SK-N-SH treated with all-trans-retinoic acid at 6 μM for 48 hours (cell line): ENCODE measurements at regions not wholly inside any gene's neighbourhood (a gene's known extent, or its start where the extent isn't known, plus 50 kb on each side); places are given as distances from the start of the nearest gene placed in this dataset.

ENCODE experiments used
- ATAC-seq: fragments of 200-7000 bp; cut with Tn5 transposase; 3 replicates; pipeline ENCODE4 v1.9.1; 2020; ENCODE audit warnings: mild to moderate bottlenecking, moderate library complexity
- BACH2 ChIP-seq: fragments of 250-450 bp; sonication (Bioruptor Pico); IDR thresholded peaks from 2 replicates; pipeline ENCODE4 v1.9.0; 2021; ENCODE audit warnings: mild to moderate bottlenecking, borderline replicate concordance
- CREB5 ChIP-seq: fragments of 250-450 bp; sonication (Bioruptor Pico); IDR thresholded peaks from 2 replicates; pipeline ENCODE4 v1.5.1; 2020; ENCODE audit warnings: low read depth, mild to moderate bottlenecking, moderate library complexity
- CSDC2 ChIP-seq: fragments of 250-450 bp; sonication (Bioruptor Pico); IDR thresholded peaks from 2 replicates; pipeline ENCODE4 v1.5.0; 2020; ENCODE audit warnings: mild to moderate bottlenecking, moderate library complexity
- CSRNP3 ChIP-seq: fragments of 250-450 bp; sonication (Bioruptor Pico); IDR thresholded peaks from 2 replicates; pipeline ENCODE4 v1.5.1; 2021; ENCODE audit warnings: mild to moderate bottlenecking, moderate library complexity
- ESRRG ChIP-seq: fragments of 250-450 bp; sonication (Bioruptor Pico); IDR thresholded peaks from 2 replicates; pipeline ENCODE4 v1.6.1; 2021; ENCODE audit warnings: mild to moderate bottlenecking
- GLIS3 ChIP-seq: fragments of 250-450 bp; sonication (Bioruptor Pico); IDR thresholded peaks from 2 replicates; pipeline ENCODE4 v1.5.0; 2020; ENCODE audit warnings: mild to moderate bottlenecking, moderate library complexity
- ISL1 ChIP-seq: fragments of 250-450 bp; sonication (Bioruptor Pico); IDR thresholded peaks from 2 replicates; pipeline ENCODE4 v2.1.2; 2022; ENCODE audit warnings: mild to moderate bottlenecking, moderate library complexity
- OSR1 ChIP-seq: fragments of 250-450 bp; sonication (Bioruptor Pico); IDR thresholded peaks from 2 replicates; pipeline ENCODE4 v1.8.0; 2022; ENCODE audit warnings: moderate library complexity, mild to moderate bottlenecking, inconsistent platforms
- PATZ1 ChIP-seq: fragments of 250-450 bp; sonication (Bioruptor Pico); IDR thresholded peaks from 2 replicates; pipeline ENCODE4 v1.8.0; 2020; ENCODE audit warnings: mild to moderate bottlenecking, moderate library complexity, borderline replicate concordance
- POU6F1 ChIP-seq: fragments of 250-450 bp; sonication (Bioruptor Pico); IDR thresholded peaks from 2 replicates; pipeline ENCODE4 v1.8.0; 2021; ENCODE audit warnings: low read depth, mild to moderate bottlenecking, moderate library complexity, borderline replicate concordance
- RARB ChIP-seq: fragments of 250-450 bp; sonication (Bioruptor Pico); IDR thresholded peaks from 2 replicates; pipeline ENCODE4 v1.8.0; 2021; ENCODE audit warnings: mild to moderate bottlenecking, moderate library complexity
- SNAI2 ChIP-seq: fragments of 250-450 bp; sonication (Bioruptor Pico); IDR thresholded peaks from 2 replicates; pipeline ENCODE4 v1.5.0; 2020; ENCODE audit warnings: mild to moderate bottlenecking, moderate library complexity
- TCF4 ChIP-seq: fragments of 250-450 bp; sonication (Bioruptor Pico); IDR thresholded peaks from 2 replicates; pipeline ENCODE4 v1.8.0; 2021; ENCODE audit warnings: mild to moderate bottlenecking, moderate library complexity, borderline replicate concordance
- TSHZ2 ChIP-seq: fragments of 250-450 bp; sonication (Bioruptor Pico); IDR thresholded peaks from 2 replicates; pipeline ENCODE4 v1.5.0; 2020; ENCODE audit warnings: mild to moderate bottlenecking, moderate library complexity
- ZC3H10 ChIP-seq: fragments of 250-450 bp; sonication (Bioruptor Pico); IDR thresholded peaks from 2 replicates; pipeline ENCODE4 v1.5.1; 2021; ENCODE audit warnings: mild to moderate bottlenecking, moderate library complexity
- ZFP3 ChIP-seq: fragments of 250-450 bp; sonication (Bioruptor Pico); IDR thresholded peaks from 2 replicates; pipeline ENCODE4 v1.5.0; 2020; ENCODE audit warnings: mild to moderate bottlenecking, moderate library complexity
- ZFP30 ChIP-seq: fragments of 450-650 bp; formaldehyde crosslinking; IDR thresholded peaks from 2 replicates; pipeline ENCODE4 v1.5.0; 2022; ENCODE audit warnings: mild to moderate bottlenecking, moderate library complexity
- ZNF565 ChIP-seq: fragments of 450-650 bp; formaldehyde crosslinking; conservative IDR thresholded peaks from 2 replicates; pipeline ENCODE4 v1.5.0; 2020; ENCODE audit warnings: low read depth, mild to moderate bottlenecking, moderate library complexity
- ZNF70 ChIP-seq: fragments of 450-650 bp; formaldehyde crosslinking; IDR thresholded peaks from 2 replicates; pipeline ENCODE4 v1.5.0; 2020; ENCODE audit warnings: mild to moderate bottlenecking, moderate library complexity
- ZNF8 ChIP-seq: fragments of 450-650 bp; formaldehyde crosslinking; IDR thresholded peaks from 2 replicates; pipeline ENCODE4 v1.5.0; 2020; ENCODE audit warnings: mild to moderate bottlenecking, moderate library complexity

- no peak for ATAC-seq
- no peak for TF ChIP-seq BACH2 (CRISPR knock-in tag)
- no peak for TF ChIP-seq CREB5
- TF ChIP-seq ESRRG (CRISPR knock-in tag), result no peak
- TF ChIP-seq ZFP30, result no peak
- TF ChIP-seq GLIS3 (CRISPR knock-in tag), result no peak
- TF ChIP-seq OSR1 (CRISPR knock-in tag), result no peak
- no peak for TF ChIP-seq CSDC2 (CRISPR knock-in tag)
- no peak for TF ChIP-seq ZNF565 (CRISPR knock-in tag)
- no peak for TF ChIP-seq ZFP3
- TF ChIP-seq ZNF70, result no peak
- no peak for TF ChIP-seq POU6F1 (CRISPR knock-in tag)
- TF ChIP-seq TCF4 (CRISPR knock-in tag), result no peak
- no peak for TF ChIP-seq PATZ1 (CRISPR knock-in tag)
- no peak for TF ChIP-seq ZC3H10 (CRISPR knock-in tag)
Observed at GRCh38 chr10:120980279-120981255, 129.4 kb downstream of the WDR11 start.

GRCh38 chr10:120981601-120982391, 130.6 kb downstream of the WDR11 start:
- no peak for ATAC-seq
- TF ChIP-seq ZFP3 (no peak), ZNF565 (CRISPR knock-in tag) (no peak), TSHZ2 (no peak)

- ATAC-seq, result no peak
- TF ChIP-seq ZNF70, result no peak
- no peak for TF ChIP-seq ZNF565 (CRISPR knock-in tag)
- TF ChIP-seq OSR1 (CRISPR knock-in tag), result no peak
- TF ChIP-seq RARB (CRISPR knock-in tag), result no peak
- no peak for TF ChIP-seq TSHZ2
- no peak for TF ChIP-seq SNAI2 (CRISPR knock-in tag)
- TF ChIP-seq ZFP3, result no peak
- no peak for TF ChIP-seq CSRNP3 (CRISPR knock-in tag)
- no peak for TF ChIP-seq BACH2 (CRISPR knock-in tag)
- TF ChIP-seq ISL1 (CRISPR knock-in tag), result no peak
- TF ChIP-seq ESRRG (CRISPR knock-in tag), result no peak
- no peak for TF ChIP-seq ZNF8
- TF ChIP-seq ZC3H10 (CRISPR knock-in tag), result no peak
- no peak for TF ChIP-seq CREB5
Observed at GRCh38 chr10:120982507-120982906, 131.3 kb downstream of the WDR11 start.
